ENCODE measurements at regions not wholly inside any gene's neighbourhood (a gene's known extent, or its start where the extent isn't known, plus 50 kb on each side); places are given as distances from the start of the nearest gene placed in this dataset.

DNA sequence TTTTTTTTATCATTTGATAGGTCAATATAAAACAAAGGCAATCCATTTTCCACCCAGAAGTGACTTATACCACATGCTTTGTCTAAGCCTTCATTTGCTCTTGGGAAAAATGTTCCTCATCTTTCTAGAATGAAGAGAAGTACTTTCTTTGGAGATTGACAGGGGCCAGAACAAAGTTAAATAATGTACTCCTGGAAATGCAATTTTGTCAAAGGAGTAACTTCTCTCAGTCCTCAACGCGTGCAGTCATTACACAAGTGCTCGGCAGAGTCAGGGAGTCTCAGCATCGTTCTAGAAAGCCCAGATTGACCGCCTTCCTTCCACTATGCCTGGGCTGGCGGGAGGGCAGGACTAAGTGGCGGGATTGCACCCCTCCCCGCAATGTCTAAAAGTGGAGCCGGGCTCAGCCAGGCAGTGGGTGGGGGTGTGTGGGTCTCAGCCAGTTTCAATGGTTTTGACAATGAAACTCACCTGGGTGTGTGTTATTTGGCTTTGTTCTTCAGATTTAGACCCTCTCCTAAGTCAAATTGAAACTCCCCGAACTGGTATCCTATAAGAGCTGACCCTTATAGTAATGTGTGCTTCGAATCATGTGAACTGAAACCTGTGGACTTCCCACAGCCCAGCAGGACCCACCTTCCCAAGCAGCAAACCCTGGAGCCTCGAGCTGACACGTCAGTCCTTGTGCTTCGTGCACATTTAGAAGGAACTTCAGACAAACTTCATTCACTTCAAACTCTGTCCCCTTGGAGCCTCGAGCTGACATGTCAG is 63.2 kb upstream of the DUSP22 start:
- no CpG with 5 or more reads among the region's 15 CpGs for WGBS (ENCODE audit: extremely low coverage, insufficient read length, low lambda C conversion rate)
- H2BK20ac ChIP-seq (ENCODE audit: low read depth, low read length, poor library complexity, severe bottlenecking): no peak overlapping the region
- no peak overlapping the region for H2BK5ac ChIP-seq (ENCODE audit: insufficient read length, low read length)
- no peak overlapping the region for H3K18ac ChIP-seq (ENCODE audit: insufficient read length, low read depth, low read length)
- H3K27ac ChIP-seq (ENCODE audit: insufficient read length, low read depth, low read length): no peak overlapping the region
- H3K4me1 Mint-ChIP-seq: no peaks in the 10 kb centered on the region; a peak in 1 of 4 replicates
- H3K56ac ChIP-seq (ENCODE audit: insufficient read length, low read depth, low read length): no peak overlapping the region
- H3K27ac Mint-ChIP-seq: no peak overlapping the region
- no peak for TF ChIP-seq CTCF (conservative IDR thresholded peaks at IDR 0.05)
- no peak overlapping the region for H3K4me2 ChIP-seq (ENCODE audit: insufficient read depth, insufficient read length, low read length)
- no peaks in the 10 kb centered on the region for H3K79me2 ChIP-seq (ENCODE audit: insufficient read depth, low read length)
- no peak for DNase-seq
- H4K91ac ChIP-seq (ENCODE audit: insufficient read length, low read depth, low read length): no peak overlapping the region
- H2BK12ac ChIP-seq (ENCODE audit: insufficient read length, low read depth, low read length): no peak overlapping the region
- no peak overlapping the region for H3K23ac ChIP-seq (ENCODE audit: insufficient read length, low read depth, low read length)
- no peak overlapping the region for H2BK120ac ChIP-seq (ENCODE audit: low read depth, low read length, poor library complexity, severe bottlenecking)
- no peak overlapping the region for H3T11ph ChIP-seq (ENCODE audit: low read length)
- no peaks in the 10 kb centered on the region; a peak in 1 of 7 replicates for H3K36me3 Mint-ChIP-seq (ENCODE audit: insufficient read depth in 1 of 3, low read depth in 3 of 3)
- H4K8ac ChIP-seq (replicated peaks; ENCODE audit: insufficient read length, low read depth, low read length): no peak overlapping the region
- peaks cover 5 to 6% of the 10 kb centered on the region in 2 experiments; a peak in 4 of 5 replicates for H3K9me3 Mint-ChIP-seq
- H3K9ac ChIP-seq (ENCODE audit: extremely low read depth, insufficient read length, low read length): no peak overlapping the region
- no peaks in the 10 kb centered on the region for H3K9me3 ChIP-seq (ENCODE audit: control insufficient read depth, low read depth, low read length)
- no peak overlapping the region for H2BK15ac ChIP-seq (ENCODE audit: low read depth, low read length)
- no peak overlapping the region for H3K14ac ChIP-seq (ENCODE audit: insufficient read depth, low read length)
- H3K23me2 ChIP-seq (ENCODE audit: insufficient read length, low read depth, low read length, poor library complexity, severe bottlenecking): no peaks in the 10 kb centered on the region
- H4K5ac ChIP-seq (ENCODE audit: insufficient read length, low read depth, low read length): no peak overlapping the region
- H3K4me3 Mint-ChIP-seq: no peak overlapping the region
- H3K4ac ChIP-seq (ENCODE audit: low read depth, low read length): no peak overlapping the region
- no peak overlapping the region for H2AFZ ChIP-seq (ENCODE audit: low read length)
- H2AK5ac ChIP-seq (ENCODE audit: insufficient read length, low read length): no peak overlapping the region
- H4K20me1 ChIP-seq (ENCODE audit: control insufficient read depth, insufficient read depth, insufficient read length): no peaks in the 10 kb centered on the region
- H3K4me1 ChIP-seq (ENCODE audit: insufficient read depth, low read length): no peaks in the 10 kb centered on the region
- no peaks in the 10 kb centered on the region for H3K79me1 ChIP-seq (ENCODE audit: insufficient read depth, low read depth, low read length, poor library complexity, severe bottlenecking)
- peaks cover 4% of the 10 kb centered on the region for H3K27me3 Mint-ChIP-seq (ENCODE audit: low read depth)
- no peaks in the 10 kb centered on the region; the same call in 1 of the 2 replicates for H3K27me3 ChIP-seq (ENCODE audit: insufficient read depth, low read length)
